Activated T-cell treated with anti-CD3 and anti-CD28 coated beads, Interleukin-2, amount 50 U/mL, for 4 hours (primary cell): ENCODE measurements at regions not wholly inside any gene's neighbourhood (a gene's known extent, or its start where the extent isn't known, plus 50 kb on each side); places are given as distances from the start of the nearest gene placed in this dataset.
"Not testable (repeated sequence)": the region's sequence is repeated elsewhere in the genome, so short reads cannot be mapped to it uniquely, and the experiment has no call there.

ENCODE experiments used
- ATAC-seq, 2 donors: fragments of 200-7000 bp; cut with Tn5 transposase; one replicate each; pipeline ENCODE4 v1.10.0; 2021
- DNase-seq: peaks from one replicate; pipeline ENCODE4 v3.0.0-alpha.2; 2020
- H3K27me3 Mint-ChIP-seq: one replicate; pipeline ENCODE4 v1.8.0; 2021; ENCODE audit warnings: low read depth, mixed read lengths
- H3K36me3 Mint-ChIP-seq: one replicate; pipeline ENCODE4 v1.8.0; 2022; ENCODE audit warnings: mixed read lengths; ENCODE audit not compliant: insufficient read depth
- H3K4me1 Mint-ChIP-seq: one replicate; pipeline ENCODE4 v1.8.0; 2021; ENCODE audit warnings: low read depth, mixed read lengths
- H3K4me3 Mint-ChIP-seq: one replicate; pipeline ENCODE4 v1.8.0; 2021; ENCODE audit warnings: mild to moderate bottlenecking, moderate library complexity, mixed read lengths
- H3K9me3 Mint-ChIP-seq: one replicate; pipeline ENCODE4 v1.8.0; 2021; ENCODE audit warnings: mixed read lengths

- DNase-seq (no peak), ATAC-seq (no peak)
- H3K9me3 Mint-ChIP-seq: no peaks in the 10 kb centered on the region
- no peaks in the 10 kb centered on the region for H3K36me3 Mint-ChIP-seq
- H3K4me3 Mint-ChIP-seq: no peak overlapping the region
- H3K27me3 Mint-ChIP-seq: peaks cover 28% of the 10 kb centered on the region
- H3K4me1 Mint-ChIP-seq: no peaks in the 10 kb centered on the region
Observed at GRCh38 chr17:31738996-31739699, 119.9 kb downstream of the COPRS start.

GRCh38 chr17:31738488-31738887 lies 120.6 kb downstream of the COPRS start:
- no peaks in the 10 kb centered on the region for H3K9me3 Mint-ChIP-seq
- no peak for DNase-seq
- H3K36me3 Mint-ChIP-seq: no peaks in the 10 kb centered on the region
- H3K4me1 Mint-ChIP-seq: no peaks in the 10 kb centered on the region
- peaks cover 23% of the 10 kb centered on the region for H3K27me3 Mint-ChIP-seq
- no peak overlapping the region for H3K4me3 Mint-ChIP-seq
- ATAC-seq: no peak

GRCh38 chr17:31738067-31738466 lies 121.0 kb downstream of the COPRS start:
- Mint-ChIP-seq H3K36me3 (no peaks in the 10 kb centered on the region), H3K4me3 (no peak overlapping the region), H3K4me1 (no peaks in the 10 kb centered on the region), H3K27me3 (peaks cover 19% of the 10 kb centered on the region), H3K9me3 (no peaks in the 10 kb centered on the region)
- DNase-seq (no peak), ATAC-seq (no peak)

- no peaks in the 10 kb centered on the region for H3K4me1 Mint-ChIP-seq
- no peak overlapping the region for H3K4me3 Mint-ChIP-seq
- peaks cover 17% of the 10 kb centered on the region for H3K27me3 Mint-ChIP-seq
- no peak for DNase-seq
- no peaks in the 10 kb centered on the region for H3K9me3 Mint-ChIP-seq
- no peaks in the 10 kb centered on the region for H3K36me3 Mint-ChIP-seq
- no peak for ATAC-seq
Observed at GRCh38 chr17:31736855-31737625, 122.0 kb downstream of the COPRS start.

- Mint-ChIP-seq H3K4me1 (no peaks in the 10 kb centered on the region), H3K36me3 (no peaks in the 10 kb centered on the region), H3K27me3 (peaks cover 6% of the 10 kb centered on the region), H3K4me3 (no peak overlapping the region), H3K9me3 (no peaks in the 10 kb centered on the region)
- no peak for ATAC-seq
- DNase-seq: no peak
Observed at GRCh38 chr17:31733326-31733725, 125.7 kb downstream of the COPRS start.

- not testable (repeated sequence) for DNase-seq, ATAC-seq, H3K4me3 Mint-ChIP-seq, H3K4me1 Mint-ChIP-seq, H3K9me3 Mint-ChIP-seq, H3K27me3 Mint-ChIP-seq, H3K36me3 Mint-ChIP-seq
Observed at GRCh38 chr17:31731585-31732154, 127.4 kb downstream of the COPRS start.

- Mint-ChIP-seq H3K27me3 (peaks cover 3% of the 10 kb centered on the region), H3K36me3 (no peaks in the 10 kb centered on the region), H3K4me3 (no peak overlapping the region), H3K4me1 (no peaks in the 10 kb centered on the region), H3K9me3 (no peaks in the 10 kb centered on the region)
- DNase-seq (no peak), ATAC-seq (no peak)
Observed at GRCh38 chr17:31731118-31731517, 127.9 kb downstream of the COPRS start.

GRCh38 chr17:31726980-31727427 lies 132.0 kb downstream of the COPRS start:
- DNase-seq (no peak), ATAC-seq (no peak)
- Mint-ChIP-seq H3K9me3 (no peaks in the 10 kb centered on the region), H3K36me3 (no peaks in the 10 kb centered on the region), H3K4me1 (no peaks in the 10 kb centered on the region), H3K4me3 (no peak overlapping the region), H3K27me3 (peaks cover 5% of the 10 kb centered on the region)

GRCh38 chr17:31724619-31725018 lies 134.4 kb downstream of the COPRS start:
- H3K4me3 Mint-ChIP-seq: no peak overlapping the region

GRCh38 chr17:31724026-31724425 lies 135.0 kb downstream of the COPRS start:
- Mint-ChIP-seq H3K27me3 (peaks cover 8% of the 10 kb centered on the region), H3K4me1 (no peaks in the 10 kb centered on the region), H3K36me3 (no peaks in the 10 kb centered on the region), H3K9me3 (no peaks in the 10 kb centered on the region), H3K4me3 (no peak overlapping the region)
- no peak for DNase-seq
- no peak for ATAC-seq

More at GRCh38 chr17:31724619-31725018, 134.4 kb downstream of the COPRS start:
- Mint-ChIP-seq H3K36me3 (no peaks in the 10 kb centered on the region), H3K9me3 (no peaks in the 10 kb centered on the region), H3K27me3 (peaks cover 5% of the 10 kb centered on the region), H3K4me1 (no peaks in the 10 kb centered on the region)
- ATAC-seq (no peak), DNase-seq (no peak)

- H3K4me3 Mint-ChIP-seq: no peak overlapping the region
- H3K9me3 Mint-ChIP-seq: no peaks in the 10 kb centered on the region
- no peak for ATAC-seq
- no peaks in the 10 kb centered on the region for H3K36me3 Mint-ChIP-seq
- H3K4me1 Mint-ChIP-seq: no peaks in the 10 kb centered on the region
- H3K27me3 Mint-ChIP-seq: peaks cover 8% of the 10 kb centered on the region
- no peak for DNase-seq
Observed at GRCh38 chr17:31722251-31723056, 136.6 kb downstream of the COPRS start.

GRCh38 chr17:31721291-31722025 lies 137.6 kb downstream of the COPRS start:
- H3K36me3 Mint-ChIP-seq: no peaks in the 10 kb centered on the region
- DNase-seq: no peak
- peaks cover 8% of the 10 kb centered on the region for H3K27me3 Mint-ChIP-seq
- no peaks in the 10 kb centered on the region for H3K9me3 Mint-ChIP-seq
- no peaks in the 10 kb centered on the region for H3K4me1 Mint-ChIP-seq
- H3K4me3 Mint-ChIP-seq: no peak overlapping the region
- ATAC-seq: no peak

GRCh38 chr17:31717251-31717650 lies 141.8 kb downstream of the COPRS start:
- not testable (repeated sequence) for H3K36me3 Mint-ChIP-seq, H3K4me3 Mint-ChIP-seq, ATAC-seq, H3K27me3 Mint-ChIP-seq, DNase-seq, H3K4me1 Mint-ChIP-seq, H3K9me3 Mint-ChIP-seq

GRCh38 chr17:31715446-31715845 lies 143.6 kb downstream of the COPRS start:
- no peak for DNase-seq
- peaks cover 5% of the 10 kb centered on the region for H3K27me3 Mint-ChIP-seq
- no peak overlapping the region for H3K4me3 Mint-ChIP-seq
- no peak for ATAC-seq
- peaks cover 2% of the 10 kb centered on the region for H3K4me1 Mint-ChIP-seq
- no peaks in the 10 kb centered on the region for H3K9me3 Mint-ChIP-seq
- no peaks in the 10 kb centered on the region for H3K36me3 Mint-ChIP-seq
